ENCODE measurements at regions not wholly inside any gene's neighbourhood (a gene's known extent, or its start where the extent isn't known, plus 50 kb on each side); places are given as distances from the start of the nearest gene placed in this dataset. TPM values are rescaled to one million over a fixed set of nuclear protein-coding genes. Genes with fewer than 3 reads are reported as not detected.

DNA sequence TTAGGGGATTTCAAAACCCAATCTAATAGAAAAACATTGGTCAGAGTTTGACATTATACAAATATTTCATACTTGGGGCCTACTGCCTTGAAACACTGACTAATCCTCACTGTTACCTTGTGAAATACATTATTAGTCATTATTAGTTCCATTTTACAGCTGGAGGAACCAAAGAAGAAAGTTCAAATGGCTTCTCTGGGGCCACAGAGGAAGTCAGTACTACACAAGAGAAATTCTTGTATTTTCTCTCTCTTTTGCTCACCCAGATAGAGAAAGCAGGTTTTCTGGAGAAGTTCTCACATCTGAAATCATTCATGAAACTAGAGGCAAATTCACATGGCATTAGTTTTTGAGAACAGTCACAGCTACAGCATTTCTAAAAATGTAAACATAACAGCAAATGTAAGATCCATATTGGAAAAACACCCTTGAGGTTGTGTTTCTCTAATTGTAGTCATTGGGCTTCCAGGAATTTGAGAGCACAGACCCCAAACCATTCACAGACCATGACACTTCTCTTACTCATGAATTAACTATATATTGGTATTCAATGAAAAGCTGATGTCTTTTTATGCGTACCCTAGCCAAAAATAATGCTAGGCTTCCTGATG is 83.0 kb downstream of the LLPH start:
- intact Hi-C loops (cut with DNase I): no loop called here
- no peak for DNase-seq
- no peak for ATAC-seq (ENCODE audit: poor library complexity)

DNA sequence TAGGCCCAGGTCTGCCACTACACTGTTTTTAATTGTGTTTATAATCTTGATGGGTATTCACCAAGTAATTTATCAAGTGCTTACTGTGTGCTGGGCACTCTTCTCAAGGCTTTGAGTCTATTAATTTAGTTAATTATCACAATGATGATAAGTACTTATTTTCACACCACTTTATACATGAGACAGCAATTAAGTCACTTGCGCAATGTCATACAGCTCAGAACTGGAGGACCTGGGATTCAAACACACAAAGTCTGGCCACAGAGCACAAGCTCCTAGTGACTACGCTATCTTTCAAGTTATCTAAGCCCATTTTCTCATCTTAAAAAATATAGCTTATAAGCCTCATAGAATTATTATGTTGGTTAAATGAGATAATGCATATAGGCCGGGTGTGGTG is 85.0 kb downstream of the LLPH start:
- no peak for ATAC-seq (ENCODE audit: poor library complexity)

DNA sequence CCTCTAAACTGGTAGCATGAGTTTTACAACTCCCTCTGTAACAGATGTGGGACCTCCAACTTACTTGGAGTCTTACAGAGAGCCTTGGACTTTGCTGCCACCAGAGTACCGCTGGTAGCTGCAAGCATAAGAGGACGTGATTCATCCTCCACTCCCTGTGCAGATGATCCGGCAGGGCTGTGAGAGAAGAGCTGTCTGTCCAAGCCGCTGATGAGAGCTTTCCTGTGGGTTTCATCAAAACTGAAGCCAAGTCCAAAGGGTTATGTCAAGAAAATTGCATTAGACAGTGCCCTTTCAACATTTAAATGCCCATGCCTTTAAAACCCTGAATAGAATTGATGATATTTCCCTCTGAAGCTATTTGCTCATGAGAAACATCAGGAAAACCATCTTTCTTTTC is 85.8 kb downstream of the LLPH start:
- intact Hi-C loops (cut with DNase I): no loop called here
- no peak for ATAC-seq (ENCODE audit: poor library complexity)

More for the DNA sequence above, 85.0 kb downstream of the LLPH start:
- intact Hi-C loops (cut with DNase I): no loop called here
- no peak for DNase-seq

DNA sequence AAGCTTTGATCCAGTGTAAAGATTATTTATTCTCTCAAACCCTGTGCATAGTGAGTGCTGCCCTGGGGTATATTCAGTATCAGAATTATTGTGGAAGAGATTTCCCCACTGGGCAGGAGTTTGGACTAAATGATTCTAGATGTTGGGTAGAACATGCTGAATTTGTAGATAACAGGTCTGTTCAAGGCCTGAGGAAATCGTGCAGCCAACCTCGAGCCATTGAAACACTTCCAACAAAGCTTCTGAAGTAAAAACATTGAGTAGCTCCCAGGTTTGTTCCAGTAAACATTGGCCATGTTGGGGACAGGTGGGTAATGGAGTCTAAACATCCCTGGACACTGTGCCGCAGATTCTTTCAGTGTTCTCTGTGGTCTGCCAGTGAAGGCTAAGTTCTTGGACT is 87.5 kb downstream of the LLPH start:
- DNase-seq (no peak), ATAC-seq (ENCODE audit: poor library complexity) (no peak)
- intact Hi-C loops (cut with DNase I): no loop called here

More for the DNA sequence above, 85.8 kb downstream of the LLPH start:
- DNase-seq: no peak

DNA sequence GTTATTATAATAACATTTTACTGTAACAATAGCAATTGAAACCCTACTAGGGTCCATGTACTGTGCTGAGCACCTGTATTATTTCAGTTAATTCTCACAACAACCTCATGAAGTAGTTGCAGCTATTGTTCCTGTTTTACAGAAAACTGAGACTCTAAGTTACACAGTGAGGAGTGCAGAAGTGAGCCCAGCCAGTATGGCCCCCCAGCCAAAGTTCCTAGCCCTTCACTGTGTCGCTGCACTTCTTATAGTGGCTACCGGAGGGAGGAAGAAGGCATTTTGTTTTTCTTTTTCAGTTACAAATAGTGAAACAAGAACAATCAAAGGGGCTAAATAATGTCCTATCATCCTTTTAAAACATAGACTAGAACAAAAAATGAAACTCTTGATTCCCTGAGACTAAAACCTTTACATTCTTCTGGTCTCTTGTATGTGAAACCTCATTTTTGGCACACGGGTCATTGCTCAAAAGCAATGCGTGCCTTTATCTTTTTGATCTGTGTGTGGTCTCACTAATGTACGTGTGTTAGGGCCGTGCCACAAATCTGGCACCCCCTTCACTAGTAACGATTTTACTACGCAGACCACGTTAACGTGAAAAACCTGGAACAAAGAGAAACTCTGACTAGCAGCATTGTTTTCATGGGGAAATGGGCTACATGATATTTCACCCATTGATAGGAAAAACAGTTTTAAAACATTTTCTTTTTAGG is 88.7 kb downstream of the LLPH start:
- no peak for ATAC-seq (ENCODE audit: poor library complexity)
- no peak for DNase-seq
- intact Hi-C loops (cut with DNase I): no loop called here

DNA sequence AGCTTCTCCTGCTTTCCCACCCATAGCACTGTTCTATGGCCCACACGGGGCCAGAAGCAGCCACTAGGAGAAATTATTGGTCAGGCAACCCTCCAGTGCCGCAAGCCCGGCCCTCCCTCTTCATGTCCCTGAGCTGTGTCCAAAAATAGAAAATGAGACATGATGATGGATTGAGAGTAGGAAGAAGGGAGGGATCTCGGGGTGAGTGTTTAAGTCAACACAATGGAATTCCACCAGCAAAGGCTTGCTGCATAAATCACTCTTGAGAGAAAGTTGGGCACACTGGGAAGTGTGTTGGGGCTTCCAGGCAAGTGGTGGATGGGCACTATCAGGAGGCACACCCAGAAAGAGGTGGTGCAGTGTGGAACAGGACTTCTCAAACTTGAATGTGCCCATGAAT is 94.2 kb downstream of the LLPH start:
- DNase-seq: peak; percentile 48
- intact Hi-C loops (cut with DNase I): no loop called here

DNA sequence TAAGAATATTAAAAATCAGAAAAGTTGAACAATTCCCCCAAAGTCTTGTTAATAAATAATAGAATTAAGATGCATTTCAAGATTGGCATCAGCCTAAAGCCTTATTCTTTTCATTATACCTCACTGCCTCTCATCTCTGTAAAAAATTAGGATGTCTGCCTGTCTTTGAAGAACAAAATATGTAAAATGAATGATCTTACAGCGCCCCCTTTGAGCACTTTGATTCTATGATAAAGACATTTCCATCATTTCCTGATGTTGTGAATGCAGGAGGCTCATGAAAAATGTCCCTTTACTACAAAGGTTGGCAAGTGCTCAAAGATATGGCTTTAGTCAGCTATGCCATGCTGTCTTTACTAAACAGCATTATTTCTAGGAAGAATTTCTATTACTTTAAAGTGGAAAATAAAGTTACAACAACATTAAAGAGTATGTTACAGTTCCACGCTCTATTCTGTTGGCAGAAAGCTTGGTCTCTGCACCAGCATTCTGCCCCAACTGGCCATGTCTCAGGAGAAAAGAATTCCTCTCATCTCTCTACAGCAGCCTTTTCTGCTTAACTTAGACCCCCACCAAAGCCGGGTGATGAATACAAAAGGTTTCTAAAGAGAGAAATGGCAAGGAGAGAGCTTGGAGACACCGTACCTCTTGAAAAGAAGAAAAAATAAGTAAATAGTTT is 95.1 kb downstream of the LLPH start:
- DNase-seq: no peak
- ATAC-seq (ENCODE audit: poor library complexity): no peak
- intact Hi-C loops (cut with DNase I): no loop called here

More for the DNA sequence above, 94.2 kb downstream of the LLPH start:
- ATAC-seq (ENCODE audit: poor library complexity): peak; percentile 99

DNA sequence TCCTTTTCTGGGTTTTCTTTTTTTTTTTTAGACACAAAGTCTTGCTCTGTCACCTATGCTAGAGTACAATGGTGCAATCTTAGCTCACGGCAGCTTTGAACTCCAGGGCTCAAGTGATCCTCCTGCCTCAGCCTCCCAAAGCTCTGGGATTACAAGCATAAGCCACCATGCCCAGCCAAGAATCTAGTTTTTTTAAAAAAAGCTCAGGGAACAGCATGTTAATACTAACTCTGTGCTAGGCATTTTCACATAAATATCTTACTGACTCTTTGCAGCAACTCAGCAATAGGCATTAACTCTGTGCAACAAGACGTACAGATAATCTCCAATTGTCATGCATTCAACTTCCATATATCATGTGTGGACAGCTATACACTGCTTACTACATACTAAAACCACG is 97.4 kb downstream of the LLPH start:
- intact Hi-C loops (cut with DNase I): no loop called here
- DNase-seq: no peak
- ATAC-seq (ENCODE audit: poor library complexity): no peak

DNA sequence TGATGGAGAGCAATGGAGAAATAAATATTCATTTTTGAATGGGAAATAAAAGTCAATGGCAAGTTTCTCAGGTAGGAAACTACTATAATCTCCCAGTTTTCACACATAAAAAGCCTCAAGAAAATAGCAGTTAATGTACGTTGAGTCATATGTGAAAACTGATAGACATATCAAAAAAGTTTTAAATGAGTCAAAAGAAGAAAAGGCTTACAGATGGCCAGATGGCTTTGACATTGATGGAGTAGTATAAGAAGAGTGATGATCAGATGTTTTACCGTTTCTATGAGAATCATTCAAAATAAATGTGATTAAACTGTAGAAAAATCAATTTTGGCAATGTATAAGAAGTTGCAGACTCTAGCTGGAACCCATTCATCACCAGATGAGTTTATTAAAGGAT is 97.8 kb downstream of the LLPH start:
- intact Hi-C loops (cut with DNase I): no loop called here
- no peak for ATAC-seq (ENCODE audit: poor library complexity)
- no peak for DNase-seq

DNA sequence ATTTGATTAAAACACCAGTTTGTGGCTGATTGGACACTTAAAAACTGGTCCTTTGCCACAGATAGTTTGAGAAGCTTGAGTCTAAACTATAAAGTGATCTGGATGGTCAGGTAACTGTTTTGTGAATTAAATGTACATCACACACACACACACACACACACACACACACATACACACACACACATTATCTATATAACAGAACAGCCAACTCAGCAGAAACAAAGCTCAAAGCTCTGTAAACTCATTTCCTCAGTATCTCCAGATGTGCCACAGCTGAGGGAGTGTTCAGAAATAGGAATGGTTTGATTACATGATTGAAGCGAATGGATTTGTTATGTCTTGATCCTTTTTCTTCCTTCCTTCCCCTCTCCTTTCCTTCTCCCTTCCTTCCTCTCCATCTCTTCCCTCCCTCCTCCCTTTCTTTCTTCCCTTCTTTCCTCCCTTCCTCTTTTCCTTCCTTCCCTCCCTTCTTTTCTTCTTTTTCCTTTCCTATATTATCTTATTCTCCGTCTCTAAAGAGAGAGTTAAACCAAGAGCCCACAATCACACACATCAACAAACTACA is 100.3 kb downstream of the LLPH start:
- ATAC-seq (ENCODE audit: poor library complexity) (no peak), DNase-seq (no peak)
- intact Hi-C loops (cut with DNase I): no loop called here

DNA sequence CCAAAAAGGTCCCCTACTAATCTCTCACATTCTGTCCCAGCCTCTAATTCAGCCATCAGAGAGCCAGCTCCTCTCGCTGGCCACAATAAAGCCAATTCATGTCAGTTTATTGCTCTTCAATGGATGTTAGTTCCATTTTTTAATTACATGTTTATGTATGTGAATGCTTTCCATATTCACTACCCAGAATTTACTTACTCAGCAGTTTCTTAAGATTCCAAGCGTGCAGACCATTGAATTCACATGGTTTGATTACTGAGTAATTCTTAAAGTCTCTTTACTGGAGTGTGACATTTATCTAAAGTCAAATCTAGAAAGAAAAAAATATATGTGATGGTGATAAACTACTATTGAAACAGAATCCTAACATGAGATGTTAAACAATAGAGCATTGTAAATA is 102.2 kb downstream of the LLPH start:
- ATAC-seq (ENCODE audit: poor library complexity) (no peak), DNase-seq (no peak)
- intact Hi-C loops (cut with DNase I): no loop called here

DNA sequence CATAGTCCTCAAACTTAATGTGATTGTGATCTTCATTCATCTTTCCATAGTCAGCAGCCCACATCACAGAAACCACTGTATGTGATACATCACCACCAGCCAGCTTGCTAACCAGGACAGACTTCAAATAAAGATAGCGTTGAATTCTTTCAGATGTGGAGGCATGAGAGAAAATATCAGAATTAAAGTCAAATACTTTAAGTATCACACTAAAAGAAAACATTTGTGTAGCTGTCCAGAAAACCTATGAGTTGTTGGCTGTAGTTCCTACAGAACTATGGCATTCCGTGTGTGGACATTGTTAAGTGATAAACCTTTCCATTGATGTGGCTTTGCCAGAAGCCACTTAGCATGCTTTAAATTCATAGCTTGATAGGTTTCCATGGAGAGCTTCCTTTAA is 105.1 kb downstream of the LLPH start:
- DNase-seq: no peak
- ATAC-seq (ENCODE audit: poor library complexity): no peak
- intact Hi-C loops (cut with DNase I): no loop called here

DNA sequence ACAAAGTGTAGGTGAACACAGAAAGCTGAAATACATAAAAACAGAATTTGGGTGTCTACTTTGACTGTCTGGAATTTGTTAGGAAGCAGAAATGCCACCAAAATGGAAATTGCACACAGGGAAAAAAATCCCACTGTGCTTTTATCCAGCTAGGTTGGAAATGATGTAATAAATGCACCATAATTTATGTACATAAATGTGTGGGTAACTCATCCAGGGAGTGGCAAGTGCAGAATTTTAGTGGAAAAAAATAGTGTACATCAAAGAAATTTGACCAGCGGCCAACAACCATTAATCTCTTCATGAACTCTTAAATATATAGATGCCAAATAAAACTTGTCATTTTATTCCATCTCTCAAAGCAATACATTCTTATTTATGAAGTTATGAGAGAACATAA is 105.6 kb downstream of the LLPH start:
- intact Hi-C loops (cut with DNase I): no loop called here
- DNase-seq: no peak
- no peak for ATAC-seq (ENCODE audit: poor library complexity)

DNA sequence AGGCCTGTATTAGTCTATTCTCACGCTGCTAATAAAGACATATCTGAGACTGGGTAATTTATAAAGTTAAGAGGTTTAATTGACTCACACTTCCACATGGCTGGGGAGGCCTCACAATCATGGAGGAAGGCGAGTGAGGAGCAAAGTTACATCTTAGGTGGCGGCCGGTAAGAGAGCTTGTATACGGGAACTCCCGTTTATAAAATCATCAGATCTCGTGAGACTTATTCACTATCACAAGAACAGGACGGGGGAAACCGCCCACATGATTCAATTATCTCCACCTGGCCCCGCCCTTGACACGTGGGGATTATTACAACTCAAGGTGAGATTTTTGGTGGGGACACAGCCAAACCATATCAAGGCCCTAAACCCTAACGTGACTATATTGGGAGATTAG is 110.1 kb downstream of the LLPH start:
- ATAC-seq (ENCODE audit: poor library complexity): no peak
- intact Hi-C loops (cut with DNase I): no loop called here
- DNase-seq: no peak

DNA sequence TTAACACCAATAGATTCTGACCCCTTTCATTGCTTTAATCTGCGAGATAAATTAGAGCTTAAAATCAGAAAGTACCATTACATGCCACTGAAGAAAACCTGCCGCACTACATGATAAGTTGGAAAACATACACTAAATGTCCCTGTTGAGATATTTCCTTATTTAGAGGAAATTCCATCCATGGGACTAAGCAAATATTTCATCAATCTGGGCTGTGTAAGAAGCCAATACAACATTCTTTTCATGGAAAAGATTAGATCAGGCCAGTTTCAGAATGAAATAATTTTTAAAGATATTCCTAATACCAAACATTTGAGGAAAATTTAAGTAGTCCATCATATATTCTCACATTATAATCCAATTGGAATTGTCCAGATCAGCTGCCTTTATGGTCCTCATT is 112.8 kb downstream of the LLPH start:
- no peak for ATAC-seq (ENCODE audit: poor library complexity)
- intact Hi-C loops (cut with DNase I): no loop called here
- DNase-seq: no peak

Small RNAs in the stretch of these regions (microRNA-seq; reads per million reads assigned to microRNA genes)
- not detected for gene MIR6074
